ENCODE measurements at regions not wholly inside any gene's neighbourhood (a gene's known extent, or its start where the extent isn't known, plus 50 kb on each side); places are given as distances from the start of the nearest gene placed in this dataset.

DNA sequence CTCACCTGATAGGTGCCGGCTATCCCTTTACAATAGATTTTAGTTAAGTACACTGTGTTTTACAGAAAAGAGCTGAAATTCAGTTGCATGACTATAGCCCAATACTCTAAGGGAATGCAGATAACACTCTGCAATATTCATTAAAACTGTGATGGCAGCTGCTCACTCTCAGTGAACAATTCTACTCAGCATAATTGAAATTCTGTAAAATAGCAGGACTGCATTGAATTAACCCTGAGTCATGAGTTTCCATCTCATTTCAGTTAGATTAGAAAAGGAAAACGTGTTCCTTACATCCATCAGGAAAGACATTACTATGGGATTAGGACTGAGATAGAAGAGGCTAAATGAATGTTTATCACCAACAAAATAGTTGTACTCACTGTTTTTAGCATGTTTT is 613.3 kb upstream of the JAG1 start:
- Histone ChIP-seq H3K36me3 (replicated peaks) (no peaks in the 10 kb centered on the region), H3K4me3 (ENCODE audit: low read depth, low read length) (no peak overlapping the region), H3K27ac (no peak overlapping the region), H3K27me3 (replicated peaks) (no peaks in the 10 kb centered on the region)
- in situ Hi-C loops (cut with HindIII; ENCODE audit: low pct_ligation_motif_present, low sequenced_read_pairs): no loop called here
- no peak for DNase-seq
- TF ChIP-seq CTCF (IDR thresholded peaks at IDR 0.05; ENCODE audit: low read depth, low read length, missing control alignments): no peak

GRCh38 chr20:11296221-11296620 is 621.5 kb upstream of the BTBD3 start:
- H3K27me3 ChIP-seq (replicated peaks): no peaks in the 10 kb centered on the region
- no peak for TF ChIP-seq CTCF (IDR thresholded peaks at IDR 0.05; ENCODE audit: low read depth, low read length, missing control alignments)

GRCh38 chr20:11296951-11297350 is 620.7 kb upstream of the BTBD3 start:
- in situ Hi-C loops (cut with HindIII; ENCODE audit: low pct_ligation_motif_present, low sequenced_read_pairs): no loop called here
- H3K27me3 ChIP-seq (replicated peaks): no peaks in the 10 kb centered on the region
- no peak for DNase-seq

More at GRCh38 chr20:11296221-11296620, 621.5 kb upstream of the BTBD3 start:
- Histone ChIP-seq H3K27ac (no peak overlapping the region), H3K36me3 (replicated peaks) (no peaks in the 10 kb centered on the region), H3K4me3 (ENCODE audit: low read depth, low read length) (no peak overlapping the region)
- no peak for DNase-seq
- in situ Hi-C loops (cut with HindIII; ENCODE audit: low pct_ligation_motif_present, low sequenced_read_pairs): no loop called here

GRCh38 chr20:11301699-11302098 is 616.0 kb upstream of the BTBD3 start:
- no peak for TF ChIP-seq CTCF (IDR thresholded peaks at IDR 0.05; ENCODE audit: low read depth, low read length, missing control alignments)
- DNase-seq: no peak
- in situ Hi-C loops (cut with HindIII; ENCODE audit: low pct_ligation_motif_present, low sequenced_read_pairs): no loop called here
- H3K4me3 ChIP-seq (ENCODE audit: low read depth, low read length): no peak overlapping the region
- no peaks in the 10 kb centered on the region for H3K27me3 ChIP-seq (replicated peaks)
- H3K36me3 ChIP-seq (replicated peaks): no peaks in the 10 kb centered on the region
- H3K27ac ChIP-seq: no peak overlapping the region

More at GRCh38 chr20:11296951-11297350, 620.7 kb upstream of the BTBD3 start:
- Histone ChIP-seq H3K27ac (no peak overlapping the region), H3K4me3 (ENCODE audit: low read depth, low read length) (no peak overlapping the region), H3K36me3 (replicated peaks) (no peaks in the 10 kb centered on the region)
- no peak for TF ChIP-seq CTCF (IDR thresholded peaks at IDR 0.05; ENCODE audit: low read depth, low read length, missing control alignments)

DNA sequence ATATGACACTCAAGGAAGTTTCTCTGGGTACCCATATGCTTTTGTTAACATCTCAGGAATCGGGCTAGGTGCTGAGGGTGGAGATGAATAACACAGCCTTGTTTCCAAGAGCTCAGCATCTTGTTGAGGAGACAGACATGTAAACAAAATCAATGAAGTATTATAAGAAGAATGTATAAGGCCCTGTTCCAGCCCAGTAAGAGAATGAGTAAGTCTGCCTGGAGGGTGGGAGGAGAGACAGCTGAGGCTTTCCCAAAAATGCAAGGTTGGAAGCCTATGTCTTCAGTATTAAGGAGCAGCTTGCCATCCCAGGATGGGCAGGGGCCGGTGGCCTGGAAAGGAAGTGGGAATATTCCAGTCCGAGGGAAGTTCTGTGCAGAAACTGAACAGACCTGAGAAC is 615.3 kb upstream of the BTBD3 start:
- in situ Hi-C loops (cut with HindIII; ENCODE audit: low pct_ligation_motif_present, low sequenced_read_pairs): no loop called here
- Histone ChIP-seq H3K4me3 (ENCODE audit: low read depth, low read length) (no peak overlapping the region), H3K36me3 (replicated peaks) (no peaks in the 10 kb centered on the region), H3K27me3 (replicated peaks) (no peaks in the 10 kb centered on the region), H3K27ac (no peak overlapping the region)
- DNase-seq: no peak
- TF ChIP-seq CTCF (IDR thresholded peaks at IDR 0.05; ENCODE audit: low read depth, low read length, missing control alignments): no peak

- TF ChIP-seq CTCF (IDR thresholded peaks at IDR 0.05; ENCODE audit: low read depth, low read length, missing control alignments): no peak
- Histone ChIP-seq H3K27ac (no peak overlapping the region), H3K27me3 (replicated peaks) (no peaks in the 10 kb centered on the region), H3K4me3 (ENCODE audit: low read depth, low read length) (no peak overlapping the region), H3K36me3 (replicated peaks) (no peaks in the 10 kb centered on the region)
- in situ Hi-C loops (cut with HindIII; ENCODE audit: low pct_ligation_motif_present, low sequenced_read_pairs): no loop called here
- DNase-seq: no peak
Observed at GRCh38 chr20:11304795-11305194, 612.9 kb upstream of the BTBD3 start.
